ENCODE measurements at regions not wholly inside any gene's neighbourhood (a gene's known extent, or its start where the extent isn't known, plus 50 kb on each side); places are given as distances from the start of the nearest gene placed in this dataset.

DNA sequence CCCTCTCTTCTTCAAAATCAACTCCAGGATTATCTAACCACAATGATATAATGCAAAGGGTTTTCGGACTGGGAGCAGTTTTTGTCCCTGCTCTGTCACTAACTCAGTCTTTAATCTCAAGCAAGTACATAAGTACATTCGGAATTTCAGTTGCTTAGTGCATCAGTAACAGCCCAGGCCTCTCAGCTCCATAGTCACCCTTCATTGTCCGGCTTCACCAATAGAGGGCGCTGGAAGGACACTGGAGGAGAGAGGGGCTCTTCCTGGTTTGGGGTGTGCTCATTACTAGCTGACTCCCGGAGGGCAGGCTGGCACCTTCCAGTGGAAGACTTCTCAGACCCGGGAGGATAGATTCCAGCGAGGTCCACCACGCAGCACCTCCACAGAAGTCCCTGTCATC is 90.4 kb upstream of the PDGFD start:
- TF ChIP-seq, protein P1, sequence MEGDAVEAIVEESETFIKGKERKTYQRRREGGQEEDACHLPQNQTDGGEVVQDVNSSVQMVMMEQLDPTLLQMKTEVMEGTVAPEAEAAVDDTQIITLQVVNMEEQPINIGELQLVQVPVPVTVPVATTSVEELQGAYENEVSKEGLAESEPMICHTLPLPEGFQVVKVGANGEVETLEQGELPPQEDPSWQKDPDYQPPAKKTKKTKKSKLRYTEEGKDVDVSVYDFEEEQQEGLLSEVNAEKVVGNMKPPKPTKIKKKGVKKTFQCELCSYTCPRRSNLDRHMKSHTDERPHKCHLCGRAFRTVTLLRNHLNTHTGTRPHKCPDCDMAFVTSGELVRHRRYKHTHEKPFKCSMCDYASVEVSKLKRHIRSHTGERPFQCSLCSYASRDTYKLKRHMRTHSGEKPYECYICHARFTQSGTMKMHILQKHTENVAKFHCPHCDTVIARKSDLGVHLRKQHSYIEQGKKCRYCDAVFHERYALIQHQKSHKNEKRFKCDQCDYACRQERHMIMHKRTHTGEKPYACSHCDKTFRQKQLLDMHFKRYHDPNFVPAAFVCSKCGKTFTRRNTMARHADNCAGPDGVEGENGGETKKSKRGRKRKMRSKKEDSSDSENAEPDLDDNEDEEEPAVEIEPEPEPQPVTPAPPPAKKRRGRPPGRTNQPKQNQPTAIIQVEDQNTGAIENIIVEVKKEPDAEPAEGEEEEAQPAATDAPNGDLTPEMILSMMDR (conservative IDR thresholded peaks at IDR 0.05; ENCODE audit: low read depth) = 0 out of 2 replicates have a peak, but pooled peaks have one; percentile 15
- peak; percentile 19 for DNase-seq (ENCODE audit: low spot score)
- CTCF ChIA-PET = interaction anchor here (0.6 kb wide), 2 partner anchors 366 to 932 kb away, joined by 3 read pairs; no protein-coding TSS in a partner anchor

GRCh38 chr11:104246590-104246989 is 82.6 kb upstream of the PDGFD start:
- TF ChIP-seq, protein P1 (conservative IDR thresholded peaks at IDR 0.05; ENCODE audit: low read depth) = no peak
- H3K27ac ChIP-seq = no peak overlapping the region
- ChIA-PET POLR2A (ENCODE audit: low non-redundant PET) (no interaction called here), CTCF (interaction anchor here (0.6 kb wide), 1 partner anchor 445 kb away, joined by 3 read pairs; no protein-coding TSS in a partner anchor)
- DNase-seq (ENCODE audit: low spot score) = no peak

More for the DNA sequence above, 90.4 kb upstream of the PDGFD start:
- H3K27ac ChIP-seq = no peak overlapping the region
- POLR2A ChIA-PET (ENCODE audit: low non-redundant PET) = no interaction called here

GRCh38 chr11:104238916-104239315 is 75.0 kb upstream of the PDGFD start:
- ChIA-PET POLR2A (ENCODE audit: low non-redundant PET) (no interaction called here), CTCF (no interaction called here)
- TF ChIP-seq, protein P1 (conservative IDR thresholded peaks at IDR 0.05; ENCODE audit: low read depth) = no peak
- no peak overlapping the region for H3K27ac ChIP-seq
- DNase-seq (ENCODE audit: low spot score) = no peak

DNA sequence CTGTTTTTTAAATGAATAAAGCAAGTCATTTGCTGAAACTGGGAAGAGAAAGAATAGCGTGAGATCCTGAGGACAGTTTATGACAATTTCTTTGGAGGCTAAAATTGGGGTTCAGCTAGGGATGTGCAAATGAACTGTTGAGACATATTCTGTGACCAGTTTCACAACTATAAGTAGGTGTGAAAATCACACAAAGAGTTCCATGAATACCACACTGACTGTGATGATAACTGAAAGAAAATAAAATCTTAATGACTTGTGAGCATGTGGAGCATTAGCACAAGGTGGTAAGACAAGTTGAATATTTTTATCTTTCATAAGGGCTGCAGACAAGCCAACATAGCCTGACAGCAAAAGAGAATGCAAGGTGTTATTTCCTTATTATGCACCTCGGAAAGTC is 61.1 kb upstream of the PDGFD start:
- TF ChIP-seq, protein P1 (conservative IDR thresholded peaks at IDR 0.05; ENCODE audit: low read depth) = no peak
- no peak overlapping the region for H3K27ac ChIP-seq
- CTCF ChIA-PET = no interaction called here
- POLR2A ChIA-PET (ENCODE audit: low non-redundant PET) = no interaction called here
- no peak for DNase-seq (ENCODE audit: low spot score)

GRCh38 chr11:104222464-104222863 is 58.5 kb upstream of the PDGFD start:
- POLR2A ChIA-PET (ENCODE audit: low non-redundant PET) = no interaction called here
- no peak for DNase-seq (ENCODE audit: low spot score)
- TF ChIP-seq, protein P1 (conservative IDR thresholded peaks at IDR 0.05; ENCODE audit: low read depth) = no peak
- CTCF ChIA-PET = no interaction called here
- H3K27ac ChIP-seq = no peak overlapping the region

DNA sequence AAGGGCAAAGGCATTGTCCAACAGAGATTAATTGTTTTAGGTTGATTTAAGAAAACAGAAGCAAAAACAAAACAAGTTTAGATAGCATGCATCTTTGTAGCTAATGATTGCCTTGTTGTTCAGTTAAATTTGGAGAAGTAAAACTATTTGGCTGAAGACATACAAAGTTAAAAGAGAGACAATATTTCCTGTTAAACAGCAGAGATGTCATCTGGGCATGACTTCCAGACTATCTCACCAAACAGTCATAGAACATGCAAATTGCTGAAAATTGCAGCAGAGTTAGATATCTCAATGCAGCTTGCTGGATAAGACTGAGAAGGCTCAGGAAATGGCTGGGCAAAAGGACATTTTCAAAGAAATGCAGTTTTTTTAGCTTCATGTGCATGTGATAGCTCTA is 57.5 kb upstream of the PDGFD start:
- DNase-seq (ENCODE audit: low spot score) = no peak
- no peak overlapping the region for H3K27ac ChIP-seq
- POLR2A ChIA-PET (ENCODE audit: low non-redundant PET) = no interaction called here
- TF ChIP-seq, protein P1 (conservative IDR thresholded peaks at IDR 0.05; ENCODE audit: low read depth) = no peak
- CTCF ChIA-PET = no interaction called here

GRCh38 chr11:104219096-104219495 is 55.1 kb upstream of the PDGFD start:
- H3K27ac ChIP-seq = no peak overlapping the region
- ChIA-PET CTCF (no interaction called here), POLR2A (ENCODE audit: low non-redundant PET) (no interaction called here)
- no peak for DNase-seq (ENCODE audit: low spot score)
- TF ChIP-seq, protein P1 (conservative IDR thresholded peaks at IDR 0.05; ENCODE audit: low read depth) = no peak
